ENCODE measurements at regions not wholly inside any gene's neighbourhood (a gene's known extent, or its start where the extent isn't known, plus 50 kb on each side); places are given as distances from the start of the nearest gene placed in this dataset.

DNA sequence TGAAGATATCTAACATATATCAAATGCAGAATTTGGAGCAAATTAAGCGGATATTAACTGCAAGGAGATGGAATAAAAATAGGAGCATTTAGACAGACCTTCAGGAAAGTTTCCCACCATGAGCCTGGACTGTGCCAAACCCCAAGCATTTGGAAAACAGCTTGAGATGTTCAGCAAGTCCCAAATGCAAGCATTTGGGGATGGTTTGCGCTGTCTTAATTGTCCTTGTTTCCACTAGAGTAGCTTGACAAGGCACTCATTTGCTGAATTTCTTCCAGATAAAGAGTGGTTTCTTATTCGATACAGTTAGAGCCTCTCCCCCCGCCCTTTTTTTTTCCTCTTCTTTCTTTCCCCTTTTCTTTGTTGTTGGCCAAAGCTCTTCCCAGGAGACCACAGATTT, 77.1 kb upstream of the CDC42EP3 start:
- TF ChIP-seq, protein P1, sequence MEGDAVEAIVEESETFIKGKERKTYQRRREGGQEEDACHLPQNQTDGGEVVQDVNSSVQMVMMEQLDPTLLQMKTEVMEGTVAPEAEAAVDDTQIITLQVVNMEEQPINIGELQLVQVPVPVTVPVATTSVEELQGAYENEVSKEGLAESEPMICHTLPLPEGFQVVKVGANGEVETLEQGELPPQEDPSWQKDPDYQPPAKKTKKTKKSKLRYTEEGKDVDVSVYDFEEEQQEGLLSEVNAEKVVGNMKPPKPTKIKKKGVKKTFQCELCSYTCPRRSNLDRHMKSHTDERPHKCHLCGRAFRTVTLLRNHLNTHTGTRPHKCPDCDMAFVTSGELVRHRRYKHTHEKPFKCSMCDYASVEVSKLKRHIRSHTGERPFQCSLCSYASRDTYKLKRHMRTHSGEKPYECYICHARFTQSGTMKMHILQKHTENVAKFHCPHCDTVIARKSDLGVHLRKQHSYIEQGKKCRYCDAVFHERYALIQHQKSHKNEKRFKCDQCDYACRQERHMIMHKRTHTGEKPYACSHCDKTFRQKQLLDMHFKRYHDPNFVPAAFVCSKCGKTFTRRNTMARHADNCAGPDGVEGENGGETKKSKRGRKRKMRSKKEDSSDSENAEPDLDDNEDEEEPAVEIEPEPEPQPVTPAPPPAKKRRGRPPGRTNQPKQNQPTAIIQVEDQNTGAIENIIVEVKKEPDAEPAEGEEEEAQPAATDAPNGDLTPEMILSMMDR (IDR thresholded peaks at IDR 0.05) = no peak
- TF ChIP-seq POLR2A (IDR thresholded peaks at IDR 0.05) = no peak

Data from vagina (tissue), 2 donors.